Activated naive CD4-positive, alpha-beta T cell treated with anti-CD3 and anti-CD28 coated beads, Interleukin-2, amount 50 U/mL, for 24 hours (primary cell): ENCODE measurements at regions not wholly inside any gene's neighbourhood (a gene's known extent, or its start where the extent isn't known, plus 50 kb on each side); places are given as distances from the start of the nearest gene placed in this dataset.

Experiments used
- H3K27ac Mint-ChIP-seq: one replicate; pipeline ENCODE4 v1.8.0; 2021; ENCODE audit warnings: mild to moderate bottlenecking, mixed read lengths
- H3K27me3 Mint-ChIP-seq: one replicate; pipeline ENCODE4 v1.8.0; 2021; ENCODE audit warnings: mixed read lengths
- H3K36me3 Mint-ChIP-seq: one replicate; pipeline ENCODE4 v1.8.0; 2021; ENCODE audit warnings: mixed read lengths
- H3K4me1 Mint-ChIP-seq: one replicate; pipeline ENCODE4 v1.8.0; 2021; ENCODE audit warnings: mixed read lengths
- H3K4me3 Mint-ChIP-seq: one replicate; pipeline ENCODE4 v1.8.0; 2021; ENCODE audit warnings: mild to moderate bottlenecking, mixed read lengths
- H3K9me3 Mint-ChIP-seq: one replicate; pipeline ENCODE4 v1.8.0; 2021; ENCODE audit warnings: mixed read lengths

DNA sequence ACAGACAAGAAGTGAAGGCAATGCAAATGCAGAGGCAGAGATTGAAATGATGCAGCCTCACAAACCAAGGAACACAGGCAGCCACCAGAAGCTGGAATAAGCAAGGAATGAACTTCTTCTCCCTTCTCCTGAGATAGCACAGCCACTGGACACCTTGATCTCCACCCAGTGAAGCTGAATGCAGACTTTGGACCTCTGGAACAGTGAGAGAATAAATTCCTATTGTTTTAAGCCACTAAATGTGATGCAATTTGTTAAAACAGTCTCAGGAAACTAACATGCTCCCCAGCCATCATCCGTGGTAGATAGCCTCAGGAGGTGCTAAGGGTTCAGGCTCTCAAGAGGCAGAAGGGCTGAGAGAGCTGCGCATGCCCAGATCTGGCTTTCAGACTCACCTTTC is 512.2 kb upstream of the ZNF608 start:
- Mint-ChIP-seq H3K27ac (no peak overlapping the region), H3K9me3 (peaks cover 3% of the 10 kb centered on the region), H3K4me1 (no peaks in the 10 kb centered on the region), H3K36me3 (no peaks in the 10 kb centered on the region), H3K27me3 (no peaks in the 10 kb centered on the region), H3K4me3 (no peak overlapping the region)

DNA sequence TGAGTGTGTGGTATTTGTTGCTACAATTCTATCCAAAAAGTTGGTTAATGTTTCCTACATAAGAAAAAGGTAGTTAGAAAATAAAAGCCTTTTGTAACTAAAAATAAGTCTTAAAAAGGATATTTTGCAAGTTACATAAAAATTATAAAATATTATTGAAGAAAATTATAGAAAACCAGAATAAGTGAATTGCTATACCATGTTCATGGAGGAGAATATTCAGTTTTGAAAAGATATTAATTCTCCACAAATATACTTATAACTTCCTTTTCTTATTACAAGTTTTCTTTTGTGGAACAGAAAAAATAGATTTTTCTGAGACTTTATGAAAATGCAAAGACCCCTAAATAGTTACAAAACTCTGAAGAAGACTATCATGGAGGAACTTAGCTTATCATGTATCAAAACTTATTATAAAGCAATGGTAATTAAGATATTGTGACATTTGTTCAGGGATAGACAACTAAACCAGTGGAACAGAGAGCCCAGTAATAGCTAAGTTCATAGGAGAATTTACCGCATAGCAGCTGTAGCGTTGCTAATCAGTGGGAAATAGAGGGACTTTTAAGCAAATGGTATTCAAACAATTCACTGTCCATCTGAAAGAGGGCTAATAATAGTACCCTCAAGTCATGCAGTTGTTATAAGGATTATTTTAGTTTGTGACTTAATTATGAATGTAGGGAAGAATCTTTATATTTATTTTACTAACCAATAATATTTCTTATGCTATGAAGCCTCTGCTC is 515.2 kb upstream of the ZNF608 start:
- Mint-ChIP-seq H3K4me3 (no peak overlapping the region), H3K9me3 (peaks cover 8% of the 10 kb centered on the region), H3K4me1 (no peaks in the 10 kb centered on the region), H3K36me3 (no peaks in the 10 kb centered on the region), H3K27me3 (no peaks in the 10 kb centered on the region), H3K27ac (no peak overlapping the region)

DNA sequence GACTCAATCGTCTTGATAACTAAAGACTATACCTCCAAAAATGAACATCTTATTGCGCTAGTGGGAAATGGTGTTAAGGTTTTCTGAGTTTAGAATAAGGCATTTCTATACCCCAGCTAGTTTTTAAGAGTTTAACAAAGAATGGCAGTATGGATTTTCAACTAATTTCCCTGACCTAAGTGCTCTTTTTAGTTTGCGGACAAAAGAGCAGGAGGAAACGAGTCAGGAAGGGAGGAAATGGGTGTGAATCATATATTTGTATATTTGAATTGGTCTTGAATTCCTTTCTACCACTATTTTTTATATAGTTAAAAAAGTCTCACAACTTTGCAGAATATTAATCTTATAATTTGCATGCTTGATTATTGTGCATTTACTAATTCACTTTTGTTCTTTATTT is 516.3 kb upstream of the ZNF608 start:
- Mint-ChIP-seq H3K36me3 (no peaks in the 10 kb centered on the region), H3K27ac (no peak overlapping the region), H3K4me1 (no peaks in the 10 kb centered on the region), H3K4me3 (no peak overlapping the region), H3K27me3 (no peaks in the 10 kb centered on the region), H3K9me3 (peaks cover 8% of the 10 kb centered on the region)

DNA sequence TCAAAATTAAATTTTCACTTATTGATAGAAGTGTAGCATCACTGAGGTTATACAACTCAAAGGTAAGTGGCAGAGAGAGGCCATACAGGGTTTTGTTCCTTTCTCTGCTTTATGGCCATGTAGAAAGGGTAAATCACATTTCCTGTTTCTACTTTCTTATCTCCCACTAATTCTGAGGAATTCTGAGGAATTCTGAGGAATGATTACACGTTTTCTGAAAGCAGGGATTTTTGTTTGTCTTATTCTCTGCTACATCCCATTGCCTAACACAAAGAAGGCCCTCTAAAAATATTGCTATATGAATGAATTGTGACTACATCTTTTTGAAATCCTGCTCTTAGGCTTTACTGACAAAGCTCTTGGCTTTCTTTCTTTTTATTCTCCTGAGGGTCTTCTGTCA is 516.9 kb upstream of the ZNF608 start:
- Mint-ChIP-seq H3K36me3 (no peaks in the 10 kb centered on the region), H3K27ac (no peak overlapping the region), H3K27me3 (no peaks in the 10 kb centered on the region), H3K4me1 (no peaks in the 10 kb centered on the region), H3K4me3 (no peak overlapping the region), H3K9me3 (peaks cover 8% of the 10 kb centered on the region)

DNA sequence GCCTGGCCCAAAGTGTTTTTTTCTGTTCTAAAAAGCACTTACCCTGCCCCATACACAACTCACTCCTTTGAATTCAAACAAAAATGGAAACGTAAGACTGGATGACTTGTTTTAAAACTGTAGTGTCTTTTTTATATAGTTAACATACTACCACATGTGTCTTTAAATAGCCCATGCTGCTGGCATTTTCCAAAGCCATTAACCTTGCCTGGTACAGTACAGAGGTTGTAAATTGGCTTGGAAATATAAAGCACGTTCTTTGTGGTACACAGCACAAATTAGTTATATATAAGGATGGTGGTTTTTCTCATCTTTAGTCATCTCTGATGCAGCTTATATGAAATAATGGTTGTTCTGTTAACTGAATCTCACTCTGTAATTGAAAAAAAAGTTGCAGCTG is 519.7 kb upstream of the ZNF608 start:
- H3K4me1 Mint-ChIP-seq = no peaks in the 10 kb centered on the region
- no peaks in the 10 kb centered on the region for H3K36me3 Mint-ChIP-seq
- no peak overlapping the region for H3K27ac Mint-ChIP-seq
- H3K9me3 Mint-ChIP-seq = peaks cover 6% of the 10 kb centered on the region
- no peaks in the 10 kb centered on the region for H3K27me3 Mint-ChIP-seq
- H3K4me3 Mint-ChIP-seq = no peak overlapping the region

DNA sequence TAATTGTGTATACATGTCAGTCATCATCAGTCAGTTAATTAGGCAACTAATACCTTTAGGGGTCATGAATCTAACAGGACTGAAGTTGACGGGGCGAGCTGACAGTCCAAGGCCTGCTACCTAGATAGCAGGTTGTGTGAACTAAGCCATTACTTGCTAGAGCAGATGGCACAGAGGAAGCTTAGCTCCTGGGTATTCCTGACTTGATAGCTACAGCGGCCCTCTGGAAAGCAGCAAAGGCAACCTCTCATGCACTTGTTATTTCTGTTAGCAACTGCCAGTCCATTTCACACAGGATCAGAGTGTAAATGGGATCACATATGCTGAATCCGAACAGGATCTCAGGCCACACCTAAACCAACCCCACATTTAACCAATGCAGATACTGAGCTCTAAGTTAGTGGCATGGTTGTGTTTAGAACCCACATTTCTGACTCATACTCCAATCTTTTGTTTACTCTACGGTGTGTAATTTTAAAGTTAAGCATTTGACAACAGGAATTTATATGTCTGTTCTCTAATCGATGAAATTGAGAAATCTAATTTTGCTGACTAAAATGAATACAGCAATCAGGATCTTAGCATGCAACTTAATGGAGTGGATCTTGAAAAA is 521.3 kb upstream of the ZNF608 start:
- Mint-ChIP-seq H3K27ac (no peak overlapping the region), H3K4me3 (no peak overlapping the region), H3K27me3 (no peaks in the 10 kb centered on the region), H3K4me1 (no peaks in the 10 kb centered on the region), H3K36me3 (no peaks in the 10 kb centered on the region), H3K9me3 (peaks cover 10% of the 10 kb centered on the region)

DNA sequence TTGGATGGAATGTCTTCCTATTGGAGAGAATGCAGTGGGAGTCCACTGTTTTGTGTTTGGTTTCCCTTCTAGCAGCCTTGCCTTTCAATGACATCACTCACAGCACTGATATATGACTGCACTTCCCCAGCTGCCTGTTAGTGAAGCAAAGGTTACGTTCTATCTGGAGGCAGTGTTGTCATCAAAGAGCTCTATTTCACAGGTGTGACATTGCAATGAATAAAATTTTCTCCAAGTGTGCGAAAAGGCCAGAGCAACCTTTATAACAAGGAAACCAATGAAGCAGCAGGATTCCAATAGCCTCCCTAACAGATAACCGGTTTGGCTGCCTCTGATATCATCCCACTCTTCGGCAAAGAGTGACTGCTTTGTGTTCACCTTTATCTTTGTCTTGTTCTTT is 523.5 kb upstream of the ZNF608 start:
- no peaks in the 10 kb centered on the region for H3K36me3 Mint-ChIP-seq
- H3K4me3 Mint-ChIP-seq = no peak overlapping the region
- H3K9me3 Mint-ChIP-seq = peaks cover 10% of the 10 kb centered on the region
- no peaks in the 10 kb centered on the region for H3K4me1 Mint-ChIP-seq
- no peak overlapping the region for H3K27ac Mint-ChIP-seq
- H3K27me3 Mint-ChIP-seq = no peaks in the 10 kb centered on the region

DNA sequence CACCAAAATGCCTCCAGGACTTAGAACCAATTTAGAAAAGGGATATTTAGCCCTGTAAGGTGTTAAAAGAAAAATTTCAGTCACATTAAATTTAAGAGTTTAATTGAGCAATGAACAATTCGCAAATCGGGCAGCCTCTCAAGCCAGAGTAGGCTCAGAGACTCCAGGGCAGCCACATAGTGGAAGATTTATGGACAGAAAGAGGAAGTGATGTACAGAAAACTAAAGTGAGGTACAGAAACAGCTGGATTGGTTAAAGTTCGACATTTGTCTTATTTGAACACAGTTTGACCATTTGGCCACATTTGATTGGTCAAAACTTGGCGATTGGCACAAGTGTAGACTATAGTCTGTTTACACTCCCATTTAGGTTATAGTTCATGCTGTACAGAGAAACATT is 525.9 kb upstream of the ZNF608 start:
- Mint-ChIP-seq H3K27ac (no peak overlapping the region), H3K36me3 (no peaks in the 10 kb centered on the region), H3K4me3 (no peak overlapping the region), H3K27me3 (no peaks in the 10 kb centered on the region), H3K4me1 (no peaks in the 10 kb centered on the region), H3K9me3 (peaks cover 5% of the 10 kb centered on the region)

DNA sequence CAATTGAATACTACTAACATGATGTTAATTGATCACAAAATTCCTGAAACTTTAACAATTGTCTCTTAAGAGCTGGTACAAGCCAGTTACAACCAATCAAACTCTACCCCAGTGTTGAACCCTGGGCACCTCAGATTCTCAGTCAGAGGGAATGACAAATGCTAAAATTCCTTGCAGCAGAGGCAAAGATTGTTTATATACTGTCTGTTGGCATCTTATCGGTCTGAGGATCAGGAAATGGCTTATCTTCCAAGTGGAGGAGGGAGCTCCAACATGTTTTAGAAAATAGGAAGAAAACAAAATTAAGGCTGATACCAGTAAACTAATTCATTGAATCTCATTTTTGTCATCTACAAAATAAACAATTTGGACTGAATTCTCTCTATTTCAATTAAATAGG is 527.8 kb upstream of the ZNF608 start:
- no peak overlapping the region for H3K4me3 Mint-ChIP-seq
- no peak overlapping the region for H3K27ac Mint-ChIP-seq
- peaks cover 5% of the 10 kb centered on the region for H3K9me3 Mint-ChIP-seq
- H3K27me3 Mint-ChIP-seq = no peaks in the 10 kb centered on the region
- H3K36me3 Mint-ChIP-seq = no peaks in the 10 kb centered on the region
- H3K4me1 Mint-ChIP-seq = no peaks in the 10 kb centered on the region

DNA sequence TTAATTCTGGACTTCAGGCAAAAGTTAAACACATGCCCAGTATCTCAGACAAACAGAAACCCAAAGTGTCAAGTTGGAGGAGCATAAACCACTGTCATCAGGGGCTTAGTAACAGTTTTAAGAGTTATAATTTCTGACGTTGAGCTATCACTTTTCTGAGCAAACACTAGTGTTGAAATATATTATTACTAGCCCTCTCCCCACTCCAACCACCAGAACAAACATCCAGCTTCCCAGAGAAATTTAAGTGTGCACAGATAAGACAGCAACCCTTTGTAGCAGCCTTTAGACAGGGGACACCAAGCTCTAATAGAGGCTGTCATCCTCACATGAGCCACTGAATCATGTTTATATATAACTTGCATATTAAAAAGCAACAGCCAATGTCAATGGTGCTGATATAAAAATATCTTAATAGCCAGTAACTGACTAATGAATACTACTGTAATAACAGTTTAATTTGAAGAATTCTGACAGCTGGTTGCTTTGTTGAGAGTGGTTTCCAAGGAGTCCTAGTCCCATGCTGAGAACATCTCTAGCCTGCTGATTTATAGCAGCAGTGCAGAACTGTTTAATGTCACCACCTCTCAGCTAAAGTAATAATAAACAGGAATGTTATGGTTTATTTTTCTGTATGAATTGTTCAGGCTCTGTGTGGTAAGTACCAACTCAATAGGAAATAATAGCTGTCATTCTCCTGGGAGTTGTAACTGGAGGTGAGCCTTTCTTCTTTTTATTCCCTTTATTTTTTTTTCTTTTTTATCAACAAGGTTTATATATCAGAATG is 528.7 kb upstream of the ZNF608 start:
- H3K36me3 Mint-ChIP-seq = no peaks in the 10 kb centered on the region
- H3K4me3 Mint-ChIP-seq = no peak overlapping the region
- H3K27ac Mint-ChIP-seq = no peak overlapping the region
- no peaks in the 10 kb centered on the region for H3K4me1 Mint-ChIP-seq
- no peaks in the 10 kb centered on the region for H3K27me3 Mint-ChIP-seq
- H3K9me3 Mint-ChIP-seq = peaks cover 5% of the 10 kb centered on the region

DNA sequence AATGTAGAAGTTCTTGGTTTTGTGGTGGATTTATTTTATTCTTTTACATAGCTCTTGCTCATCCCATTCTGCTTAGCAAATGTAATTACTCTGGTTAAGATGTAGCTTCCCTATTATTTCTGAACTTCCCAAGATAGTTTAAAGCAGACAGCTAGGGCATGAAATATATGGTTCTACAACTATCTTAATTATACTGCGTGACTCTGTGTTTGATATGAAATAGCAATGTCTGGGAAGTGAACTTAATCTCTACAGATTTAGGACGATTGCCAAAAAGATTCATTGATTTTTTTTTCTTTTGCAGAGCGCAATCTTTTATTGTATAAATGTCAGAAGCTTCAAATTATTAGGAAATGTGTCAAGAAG is 529.3 kb upstream of the ZNF608 start:
- H3K27ac Mint-ChIP-seq = no peak overlapping the region
- H3K9me3 Mint-ChIP-seq = peaks cover 5% of the 10 kb centered on the region
- H3K4me3 Mint-ChIP-seq = no peak overlapping the region
- no peaks in the 10 kb centered on the region for H3K27me3 Mint-ChIP-seq
- no peaks in the 10 kb centered on the region for H3K4me1 Mint-ChIP-seq
- no peaks in the 10 kb centered on the region for H3K36me3 Mint-ChIP-seq

DNA sequence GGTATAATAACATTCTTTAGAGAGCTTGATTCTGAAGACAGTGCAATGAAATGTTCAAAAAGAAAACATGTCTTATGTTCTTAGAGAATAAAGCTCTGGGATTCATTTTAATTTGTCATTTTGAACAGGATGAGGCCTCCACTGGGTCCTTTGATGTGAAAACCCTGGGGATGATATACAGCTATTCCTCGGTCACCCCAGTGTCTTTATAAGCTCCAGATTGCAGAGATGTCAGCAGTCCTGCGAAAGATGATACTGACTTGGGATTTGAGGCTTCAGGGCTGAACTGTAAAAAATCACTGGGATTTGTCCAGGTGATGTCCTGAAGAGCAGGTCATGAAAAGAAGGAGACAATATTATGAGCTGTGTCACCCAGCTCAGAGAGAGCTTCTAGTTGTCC is 529.7 kb upstream of the ZNF608 start:
- Mint-ChIP-seq H3K36me3 (no peaks in the 10 kb centered on the region), H3K4me1 (no peaks in the 10 kb centered on the region), H3K27me3 (no peaks in the 10 kb centered on the region), H3K27ac (no peak overlapping the region), H3K9me3 (peaks cover 4% of the 10 kb centered on the region), H3K4me3 (no peak overlapping the region)

DNA sequence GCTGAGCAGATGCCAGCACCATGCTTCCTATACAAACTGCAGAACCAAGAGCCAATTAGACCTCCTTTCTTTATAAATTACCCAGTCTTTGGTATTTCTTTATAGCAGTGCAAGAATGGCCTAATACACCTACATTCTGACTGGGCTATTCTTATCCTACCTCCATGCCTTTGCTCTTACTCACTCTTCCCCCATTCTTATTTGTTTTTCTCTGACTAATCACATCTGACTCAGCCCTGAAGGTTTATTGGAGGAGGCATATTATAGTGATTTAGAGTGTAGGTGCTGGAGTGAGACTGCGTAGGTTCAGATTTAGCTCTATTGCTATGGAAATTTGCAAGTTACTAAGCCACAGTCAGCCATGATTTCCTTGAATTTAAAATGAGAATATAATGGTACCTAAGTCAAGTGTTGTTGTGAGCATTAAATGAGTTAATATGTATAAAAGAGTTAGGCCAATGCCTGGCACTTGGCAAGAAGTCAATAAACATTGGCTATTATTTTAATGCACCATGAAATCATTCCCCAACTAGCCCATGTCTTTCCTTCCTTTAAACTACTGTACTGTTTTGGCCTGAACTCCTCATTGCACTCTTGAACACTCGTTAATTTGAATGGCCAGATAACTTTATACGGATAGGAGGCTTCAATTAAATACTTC is 531.2 kb upstream of the ZNF608 start:
- H3K27ac Mint-ChIP-seq = no peak overlapping the region
- no peaks in the 10 kb centered on the region for H3K36me3 Mint-ChIP-seq
- H3K27me3 Mint-ChIP-seq = no peaks in the 10 kb centered on the region
- peaks cover 3% of the 10 kb centered on the region for H3K9me3 Mint-ChIP-seq
- no peaks in the 10 kb centered on the region for H3K4me1 Mint-ChIP-seq
- no peak overlapping the region for H3K4me3 Mint-ChIP-seq

DNA sequence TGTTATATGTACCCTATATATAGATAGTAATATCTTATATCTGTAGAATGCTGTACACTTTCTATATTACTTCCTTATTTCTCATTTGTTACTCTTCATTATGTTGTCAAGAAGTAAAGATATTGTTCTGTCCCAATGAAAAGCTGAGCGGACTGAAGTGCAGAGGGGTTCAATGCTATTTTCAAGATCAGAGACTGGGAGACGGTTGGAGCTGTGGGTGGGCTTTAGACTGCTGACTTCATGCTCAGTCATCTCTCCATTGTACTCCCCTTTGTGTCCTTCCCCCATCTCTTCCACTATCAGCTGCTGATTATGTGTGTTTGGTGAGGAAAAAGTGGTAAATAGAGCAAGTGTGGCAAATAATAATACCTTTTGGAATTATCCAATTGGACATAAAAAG is 532.3 kb upstream of the ZNF608 start:
- H3K27me3 Mint-ChIP-seq = no peaks in the 10 kb centered on the region
- peaks cover 9% of the 10 kb centered on the region for H3K9me3 Mint-ChIP-seq
- no peaks in the 10 kb centered on the region for H3K4me1 Mint-ChIP-seq
- H3K36me3 Mint-ChIP-seq = no peaks in the 10 kb centered on the region
- H3K4me3 Mint-ChIP-seq = no peak overlapping the region
- H3K27ac Mint-ChIP-seq = no peak overlapping the region

DNA sequence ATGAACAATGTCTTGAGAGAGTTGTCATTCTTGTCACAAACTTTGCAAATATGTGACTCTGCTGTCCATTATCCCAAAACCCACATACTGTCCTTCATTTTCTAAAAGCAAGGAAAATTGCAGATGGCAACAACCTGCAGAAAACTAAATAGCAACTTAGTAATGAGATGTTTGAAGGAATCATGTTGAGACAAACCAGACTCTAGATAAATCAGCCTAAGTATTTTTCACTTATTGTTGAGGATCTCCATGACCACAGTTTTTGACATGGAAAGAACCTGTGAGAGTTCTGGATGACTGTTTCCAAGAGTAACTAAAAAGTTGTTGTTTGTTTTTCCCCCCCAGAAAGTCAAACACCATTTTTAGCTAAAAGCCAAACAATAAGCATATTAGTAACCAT is 535.2 kb upstream of the ZNF608 start:
- Mint-ChIP-seq H3K27me3 (no peaks in the 10 kb centered on the region), H3K27ac (no peak overlapping the region), H3K4me3 (no peak overlapping the region), H3K4me1 (no peaks in the 10 kb centered on the region), H3K36me3 (no peaks in the 10 kb centered on the region), H3K9me3 (peaks cover 9% of the 10 kb centered on the region)

DNA sequence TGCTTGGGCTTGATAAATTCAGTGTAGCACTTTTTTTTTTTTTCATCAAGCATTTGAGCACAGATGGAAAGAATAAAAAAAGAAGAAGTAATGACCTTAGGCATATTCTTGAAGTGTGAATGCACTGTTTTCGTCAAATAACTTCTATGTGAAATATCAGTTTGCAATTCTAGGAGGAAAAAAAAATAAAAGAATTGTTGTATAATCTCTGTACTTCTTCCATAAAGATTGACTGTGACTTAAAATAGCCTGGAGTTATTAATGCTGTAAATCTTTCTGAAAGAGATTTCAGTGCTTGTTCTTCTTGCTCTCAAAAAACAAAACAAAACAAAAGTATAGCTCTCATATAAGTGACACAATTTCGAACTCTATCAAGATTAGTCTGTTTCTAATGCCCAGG is 536.9 kb upstream of the ZNF608 start:
- H3K9me3 Mint-ChIP-seq = peaks cover 9% of the 10 kb centered on the region
- no peaks in the 10 kb centered on the region for H3K4me1 Mint-ChIP-seq
- H3K27me3 Mint-ChIP-seq = no peaks in the 10 kb centered on the region
- H3K36me3 Mint-ChIP-seq = no peaks in the 10 kb centered on the region
- H3K27ac Mint-ChIP-seq = no peak overlapping the region
- no peak overlapping the region for H3K4me3 Mint-ChIP-seq
